ENCODE measurements at regions not wholly inside any gene's neighbourhood (a gene's known extent, or its start where the extent isn't known, plus 50 kb on each side); places are given as distances from the start of the nearest gene placed in this dataset.

DNA sequence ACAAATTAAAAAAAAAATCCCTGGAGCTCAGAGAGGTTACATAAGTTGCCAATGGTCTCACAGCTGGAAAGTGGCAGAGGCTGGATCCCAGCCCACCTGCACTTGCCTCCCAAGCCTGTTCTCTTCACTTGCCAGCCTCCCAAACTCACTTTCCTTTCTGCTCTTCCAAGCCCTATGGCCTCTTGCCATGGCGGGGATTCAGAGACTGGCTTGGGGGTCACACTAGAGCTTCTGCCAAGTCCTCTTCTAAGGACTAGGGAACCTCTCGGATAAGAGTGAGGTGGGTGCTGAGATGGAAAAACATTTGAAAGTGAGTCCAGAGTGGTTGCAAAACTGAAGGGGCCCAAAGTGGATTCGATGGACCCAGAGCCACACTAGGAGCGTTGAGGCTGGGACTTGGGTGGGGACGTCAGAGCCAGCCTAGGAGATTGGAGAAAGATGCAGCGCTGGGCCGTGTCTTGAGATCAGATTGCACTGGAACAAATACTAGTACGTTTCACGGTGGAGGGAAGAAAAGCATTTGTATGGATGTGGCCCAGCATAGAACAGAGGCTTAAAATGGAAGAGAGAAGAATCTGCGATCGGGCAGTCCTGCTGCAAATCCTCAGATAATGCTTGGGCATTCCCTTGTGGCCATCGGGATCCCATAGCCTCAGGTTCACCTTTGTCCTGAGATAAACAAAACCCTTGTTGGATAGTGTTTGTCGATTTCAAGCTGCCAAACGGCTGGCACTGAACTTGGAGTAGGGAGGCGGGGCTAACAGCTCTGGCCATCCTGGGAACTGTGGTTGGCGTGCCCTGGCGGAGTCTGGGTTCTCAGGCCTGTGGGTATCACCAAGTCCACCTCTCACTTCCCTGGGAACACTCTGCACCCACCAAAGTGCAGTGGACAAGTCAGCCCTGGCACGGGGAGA lies 84.8 kb downstream of the ING1 start:
- no peak overlapping the region for H3K9ac ChIP-seq (ENCODE audit: insufficient read length, low read depth)
- TF ChIP-seq SUZ12 (IDR thresholded peaks at IDR 0.05; ENCODE audit: extremely low read depth, insufficient read depth, insufficient read length) = no peak
- TF ChIP-seq ZNF274 (IDR thresholded peaks at IDR 0.05; ENCODE audit: low read depth, low read length) = no peak
- no peak for TF ChIP-seq YY1 (IDR thresholded peaks at IDR 0.05; ENCODE audit: insufficient read depth, insufficient read length)
- no peak for DNase-seq (ENCODE audit: low read depth, low spot score)
- peaks cover 10% of the 10 kb centered on the region for H3K27me3 ChIP-seq (ENCODE audit: insufficient read depth, insufficient read length)
- H3K9me3 ChIP-seq (ENCODE audit: insufficient read depth, low read length) = peaks cover 4% of the 10 kb centered on the region; the same call in 1 of the 2 replicates
- no peak overlapping the region for H3K4me3 ChIP-seq (ENCODE audit: insufficient read length, low read depth)
- no peaks in the 10 kb centered on the region for H3K36me3 ChIP-seq (ENCODE audit: insufficient read depth, insufficient read length, low read length)
- H3K4me1 ChIP-seq (ENCODE audit: insufficient read depth, insufficient read length) = no peaks in the 10 kb centered on the region

GRCh38 chr13:110799246-110800236 lies 86.0 kb downstream of the ING1 start:
- H3K9me3 ChIP-seq (ENCODE audit: insufficient read depth, low read length) = no peaks in the 10 kb centered on the region
- no peak overlapping the region for H3K9ac ChIP-seq (ENCODE audit: insufficient read length, low read depth)
- no peaks in the 10 kb centered on the region for H3K36me3 ChIP-seq (ENCODE audit: insufficient read depth, insufficient read length, low read length)
- no peak for DNase-seq (ENCODE audit: low read depth, low spot score)
- peaks cover 10% of the 10 kb centered on the region for H3K27me3 ChIP-seq (ENCODE audit: insufficient read depth, insufficient read length)
- no peak overlapping the region for H3K4me3 ChIP-seq (ENCODE audit: insufficient read length, low read depth)
- TF ChIP-seq SUZ12 (IDR thresholded peaks at IDR 0.05; ENCODE audit: extremely low read depth, insufficient read depth, insufficient read length) (no peak), YY1 (IDR thresholded peaks at IDR 0.05; ENCODE audit: insufficient read depth, insufficient read length) (no peak), ZNF274 (IDR thresholded peaks at IDR 0.05; ENCODE audit: low read depth, low read length) (no peak)
- no peaks in the 10 kb centered on the region for H3K4me1 ChIP-seq (ENCODE audit: insufficient read depth, insufficient read length)

DNA sequence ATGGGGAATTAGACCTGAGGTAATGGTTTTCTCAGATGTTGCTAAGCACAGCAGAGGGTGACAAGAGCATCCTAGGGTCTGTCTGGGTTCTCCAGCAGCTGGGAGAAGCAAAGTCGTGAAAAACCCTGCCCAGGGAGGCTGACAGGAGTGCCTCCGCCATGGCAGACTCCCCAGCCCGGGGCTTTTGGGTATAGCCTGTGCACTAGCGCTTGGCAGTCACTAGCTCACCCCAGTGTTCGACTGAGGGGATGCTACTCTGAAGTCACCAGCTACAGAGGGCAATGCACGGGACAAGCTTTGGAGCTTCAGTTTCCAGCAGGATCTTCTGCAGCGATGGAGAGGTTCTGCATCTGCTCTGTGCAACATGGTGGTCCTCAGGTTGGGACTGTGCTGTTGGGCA lies 87.5 kb downstream of the ING1 start:
- Histone ChIP-seq H3K36me3 (ENCODE audit: insufficient read depth, insufficient read length, low read length) (no peaks in the 10 kb centered on the region), H3K4me1 (ENCODE audit: insufficient read depth, insufficient read length) (no peaks in the 10 kb centered on the region), H3K9ac (ENCODE audit: insufficient read length, low read depth) (no peak overlapping the region), H3K27me3 (ENCODE audit: insufficient read depth, insufficient read length) (peaks cover 10% of the 10 kb centered on the region), H3K9me3 (ENCODE audit: insufficient read depth, low read length) (no peaks in the 10 kb centered on the region), H3K4me3 (ENCODE audit: insufficient read length, low read depth) (no peak overlapping the region)
- TF ChIP-seq YY1 (IDR thresholded peaks at IDR 0.05; ENCODE audit: insufficient read depth, insufficient read length) (no peak), ZNF274 (IDR thresholded peaks at IDR 0.05; ENCODE audit: low read depth, low read length) (no peak), SUZ12 (IDR thresholded peaks at IDR 0.05; ENCODE audit: extremely low read depth, insufficient read depth, insufficient read length) (no peak)
- no peak for DNase-seq (ENCODE audit: low read depth, low spot score)

GRCh38 chr13:110802260-110802659 lies 88.8 kb downstream of the ING1 start:
- TF ChIP-seq SUZ12 (IDR thresholded peaks at IDR 0.05; ENCODE audit: extremely low read depth, insufficient read depth, insufficient read length) = no peak
- TF ChIP-seq ZNF274 (IDR thresholded peaks at IDR 0.05; ENCODE audit: low read depth, low read length) = no peak
- TF ChIP-seq YY1 (IDR thresholded peaks at IDR 0.05; ENCODE audit: insufficient read depth, insufficient read length) = no peak
- Histone ChIP-seq H3K9ac (ENCODE audit: insufficient read length, low read depth) (no peak overlapping the region), H3K9me3 (ENCODE audit: insufficient read depth, low read length) (no peaks in the 10 kb centered on the region), H3K36me3 (ENCODE audit: insufficient read depth, insufficient read length, low read length) (no peaks in the 10 kb centered on the region), H3K4me1 (ENCODE audit: insufficient read depth, insufficient read length) (no peaks in the 10 kb centered on the region), H3K27me3 (ENCODE audit: insufficient read depth, insufficient read length) (peaks cover 10% of the 10 kb centered on the region), H3K4me3 (ENCODE audit: insufficient read length, low read depth) (no peak overlapping the region)
- DNase-seq (ENCODE audit: low read depth, low spot score) = no peak

- Histone ChIP-seq H3K9me3 (ENCODE audit: insufficient read depth, low read length) (no peaks in the 10 kb centered on the region), H3K9ac (ENCODE audit: insufficient read length, low read depth) (no peak overlapping the region), H3K4me1 (ENCODE audit: insufficient read depth, insufficient read length) (no peaks in the 10 kb centered on the region), H3K36me3 (ENCODE audit: insufficient read depth, insufficient read length, low read length) (no peaks in the 10 kb centered on the region), H3K27me3 (ENCODE audit: insufficient read depth, insufficient read length) (no peaks in the 10 kb centered on the region), H3K4me3 (ENCODE audit: insufficient read length, low read depth) (no peak overlapping the region)
- DNase-seq (ENCODE audit: low read depth, low spot score) = no peak
- TF ChIP-seq ZNF274 (IDR thresholded peaks at IDR 0.05; ENCODE audit: low read depth, low read length) (no peak), SUZ12 (IDR thresholded peaks at IDR 0.05; ENCODE audit: extremely low read depth, insufficient read depth, insufficient read length) (no peak), YY1 (IDR thresholded peaks at IDR 0.05; ENCODE audit: insufficient read depth, insufficient read length) (no peak)
Observed at GRCh38 chr13:110806636-110807035, 93.1 kb downstream of the ING1 start.

- Histone ChIP-seq H3K9me3 (ENCODE audit: insufficient read depth, low read length) (no peaks in the 10 kb centered on the region), H3K36me3 (ENCODE audit: insufficient read depth, insufficient read length, low read length) (no peaks in the 10 kb centered on the region), H3K4me1 (ENCODE audit: insufficient read depth, insufficient read length) (no peaks in the 10 kb centered on the region), H3K9ac (ENCODE audit: insufficient read length, low read depth) (no peak overlapping the region), H3K27me3 (ENCODE audit: insufficient read depth, insufficient read length) (no peaks in the 10 kb centered on the region), H3K4me3 (ENCODE audit: insufficient read length, low read depth) (no peak overlapping the region)
- no peak for TF ChIP-seq YY1 (IDR thresholded peaks at IDR 0.05; ENCODE audit: insufficient read depth, insufficient read length)
- DNase-seq (ENCODE audit: low read depth, low spot score) = no peak
Observed at GRCh38 chr13:110807546-110807945, 94.0 kb downstream of the ING1 start.

- TF ChIP-seq YY1 (IDR thresholded peaks at IDR 0.05; ENCODE audit: insufficient read depth, insufficient read length) (no peak), ZNF274 (IDR thresholded peaks at IDR 0.05; ENCODE audit: low read depth, low read length) (no peak), SUZ12 (IDR thresholded peaks at IDR 0.05; ENCODE audit: extremely low read depth, insufficient read depth, insufficient read length) (no peak)
- no peaks in the 10 kb centered on the region for H3K4me1 ChIP-seq (ENCODE audit: insufficient read depth, insufficient read length)
- H3K9me3 ChIP-seq (ENCODE audit: insufficient read depth, low read length) = no peaks in the 10 kb centered on the region
- DNase-seq (ENCODE audit: low read depth, low spot score) = no peak
- no peaks in the 10 kb centered on the region for H3K27me3 ChIP-seq (ENCODE audit: insufficient read depth, insufficient read length)
- no peak overlapping the region for H3K9ac ChIP-seq (ENCODE audit: insufficient read length, low read depth)
- H3K4me3 ChIP-seq (ENCODE audit: insufficient read length, low read depth) = no peak overlapping the region
- H3K36me3 ChIP-seq (ENCODE audit: insufficient read depth, insufficient read length, low read length) = no peaks in the 10 kb centered on the region
Observed at GRCh38 chr13:110808138-110808537, 94.6 kb downstream of the ING1 start.

Data from NT2/D1 (cell line).